ENCODE measurements at regions not wholly inside any gene's neighbourhood (a gene's known extent, or its start where the extent isn't known, plus 50 kb on each side); places are given as distances from the start of the nearest gene placed in this dataset.

DNA sequence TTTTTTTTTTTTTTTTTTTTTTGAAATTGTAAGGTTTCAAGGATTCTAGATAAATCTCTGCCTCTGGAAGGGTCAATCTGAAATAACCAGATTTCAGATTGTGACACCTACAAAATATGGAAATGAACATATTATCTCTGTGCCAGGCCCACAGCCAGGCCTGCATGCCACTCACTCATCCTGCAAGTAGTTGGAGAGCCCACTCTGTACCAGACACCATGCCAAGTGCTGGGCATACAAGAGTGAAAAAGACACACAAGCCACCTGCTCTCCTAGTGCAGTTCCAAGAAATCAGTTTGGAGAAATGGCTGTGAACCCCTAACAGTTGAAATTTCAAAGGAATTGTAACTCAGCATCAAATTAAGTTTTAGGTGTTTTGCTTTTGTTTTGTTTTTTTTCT, 145.9 kb upstream of the NOCT start:
- TF ChIP-seq CTCF (IDR thresholded peaks at IDR 0.05; ENCODE audit: low read length) = no peak
- TF ChIP-seq EZH2 (optimal IDR thresholded peaks at IDR 0.05; ENCODE audit: low read depth, low read length) = no peak
